SKM-1 treated with dmso at 0.1 percent for 144 hours (cell line): ENCODE measurements at regions not wholly inside any gene's neighbourhood (a gene's known extent, or its start where the extent isn't known, plus 50 kb on each side); places are given as distances from the start of the nearest gene placed in this dataset.
"Not testable (repeated sequence)": the region's sequence is repeated elsewhere in the genome, so short reads cannot be mapped to it uniquely, and the experiment has no call there.

ENCODE experiments used
- DNase-seq: peaks from one replicate; lab custom pipeline; 2025; ENCODE audit not compliant: unreplicated experiment; lab: John Stamatoyannopoulos, UW

GRCh38 chr3:87898971-87899370 lies 159.8 kb downstream of the CGGBP1 start:
- DNase-seq = no peak

GRCh38 chr3:87895983-87896382 lies 162.8 kb downstream of the CGGBP1 start:
- DNase-seq = no peak

GRCh38 chr3:87873136-87873535 lies 185.7 kb downstream of the CGGBP1 start:
- no peak for DNase-seq

GRCh38 chr3:87867001-87867400 lies 191.8 kb downstream of the CGGBP1 start:
- DNase-seq = no peak

- DNase-seq = no peak
These were observed 202.7 kb downstream of the CGGBP1 start for GRCh38 chr3:87856126-87856525.

GRCh38 chr3:87855616-87856015 lies 203.2 kb downstream of the CGGBP1 start:
- no peak for DNase-seq

- no peak for DNase-seq
These were observed 203.6 kb downstream of the CGGBP1 start for GRCh38 chr3:87855211-87855610.

- DNase-seq = no peak
These were observed 210.8 kb downstream of the CGGBP1 start for GRCh38 chr3:87848003-87848402.

GRCh38 chr3:87837076-87837475 lies 221.7 kb downstream of the CGGBP1 start:
- DNase-seq = no peak

GRCh38 chr3:87836026-87836425 lies 222.8 kb downstream of the CGGBP1 start:
- no peak for DNase-seq

GRCh38 chr3:87835236-87835635 lies 223.6 kb downstream of the CGGBP1 start:
- DNase-seq = no peak

- no peak for DNase-seq
These were observed 224.5 kb downstream of the CGGBP1 start for GRCh38 chr3:87834327-87834726.

- no peak for DNase-seq
These were observed 225.8 kb downstream of the CGGBP1 start for GRCh38 chr3:87833039-87833377.

GRCh38 chr3:87828046-87828445 lies 230.8 kb downstream of the CGGBP1 start:
- no peak for DNase-seq

GRCh38 chr3:87822563-87822962 lies 236.2 kb downstream of the CGGBP1 start:
- DNase-seq = no peak

- not testable (repeated sequence) for DNase-seq
These were observed 245.3 kb downstream of the CGGBP1 start for GRCh38 chr3:87813503-87813902.

- DNase-seq = no peak
These were observed 246.9 kb downstream of the CGGBP1 start for GRCh38 chr3:87811953-87812352.

GRCh38 chr3:87810452-87811016 lies 248.3 kb downstream of the CGGBP1 start:
- no peak for DNase-seq

- DNase-seq = no peak
These were observed 253.1 kb downstream of the CGGBP1 start for GRCh38 chr3:87805670-87806069.

- DNase-seq = no peak
These were observed 257.4 kb downstream of the CGGBP1 start for GRCh38 chr3:87801409-87801808.

GRCh38 chr3:87800516-87800915 lies 258.3 kb downstream of the CGGBP1 start:
- no peak for DNase-seq

- no peak for DNase-seq
These were observed 260.2 kb downstream of the CGGBP1 start for GRCh38 chr3:87798567-87798947.

- no peak for DNase-seq
These were observed 260.8 kb downstream of the CGGBP1 start for GRCh38 chr3:87797872-87798566.
